ENCODE measurements at regions not wholly inside any gene's neighbourhood (a gene's known extent, or its start where the extent isn't known, plus 50 kb on each side); places are given as distances from the start of the nearest gene placed in this dataset.

DNA sequence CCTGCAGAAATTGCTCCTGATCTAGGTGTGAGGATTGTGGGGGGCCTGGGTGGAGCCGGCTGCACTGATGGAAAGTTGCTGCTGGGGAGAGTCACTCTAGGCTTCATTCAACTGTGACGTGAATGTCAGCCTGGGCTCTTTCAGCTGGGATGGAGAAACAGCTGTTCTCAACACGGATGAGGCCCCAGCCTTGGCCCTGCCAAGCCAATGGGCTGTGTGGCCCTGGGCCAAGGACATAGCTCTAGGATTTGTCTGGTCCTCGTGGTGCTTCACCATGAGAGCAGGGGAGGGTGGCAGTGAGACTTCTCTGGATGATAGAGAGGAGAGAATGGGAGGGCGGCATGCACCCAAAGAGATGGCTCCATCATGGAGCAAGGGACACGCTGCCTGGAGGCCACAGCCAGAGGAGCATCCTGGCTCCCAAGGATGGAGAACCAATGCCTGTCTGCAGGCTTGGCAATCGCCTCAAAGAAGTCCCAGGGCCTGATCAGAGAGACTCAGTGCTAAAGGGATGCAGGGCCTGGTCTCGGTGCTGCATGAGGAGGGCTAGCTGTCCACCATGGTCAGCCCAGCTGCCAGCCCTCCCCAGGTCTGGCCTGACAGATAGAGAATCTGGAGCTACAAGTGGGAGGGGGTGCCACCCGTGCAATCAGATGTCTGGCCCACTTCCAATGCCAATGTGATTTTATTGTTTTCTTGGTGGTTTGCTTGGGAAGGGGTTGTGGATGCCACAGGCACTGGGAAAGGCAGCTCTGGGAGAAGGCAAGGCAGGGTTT lies 141.0 kb downstream of the GADD45G start:
- DNase-seq = no peak

- DNase-seq = peak; percentile 84 to 86
These were observed 141.7 kb downstream of the GADD45G start for GRCh38 chr9:89746385-89747116.

DNA sequence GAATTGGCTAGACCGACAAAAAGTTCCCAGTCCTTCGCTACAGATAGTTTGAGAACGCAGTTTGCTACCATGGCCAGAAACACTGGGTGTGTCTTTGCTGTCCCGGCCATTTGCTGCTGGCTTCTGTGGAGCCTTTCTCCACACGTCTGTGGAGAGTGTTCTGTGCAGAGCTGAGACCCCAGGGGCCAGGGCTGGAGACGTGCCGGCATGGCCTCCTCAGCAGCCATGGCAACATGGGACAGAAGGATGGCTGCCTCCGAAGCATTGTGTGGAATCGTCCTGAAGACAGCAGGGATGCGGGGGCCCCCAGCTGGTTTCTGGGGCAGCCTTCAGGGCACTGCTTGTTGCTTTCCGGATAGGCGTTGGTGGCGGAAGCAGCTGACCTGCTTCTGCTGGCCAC lies 142.8 kb downstream of the GADD45G start:
- no peak for DNase-seq

DNA sequence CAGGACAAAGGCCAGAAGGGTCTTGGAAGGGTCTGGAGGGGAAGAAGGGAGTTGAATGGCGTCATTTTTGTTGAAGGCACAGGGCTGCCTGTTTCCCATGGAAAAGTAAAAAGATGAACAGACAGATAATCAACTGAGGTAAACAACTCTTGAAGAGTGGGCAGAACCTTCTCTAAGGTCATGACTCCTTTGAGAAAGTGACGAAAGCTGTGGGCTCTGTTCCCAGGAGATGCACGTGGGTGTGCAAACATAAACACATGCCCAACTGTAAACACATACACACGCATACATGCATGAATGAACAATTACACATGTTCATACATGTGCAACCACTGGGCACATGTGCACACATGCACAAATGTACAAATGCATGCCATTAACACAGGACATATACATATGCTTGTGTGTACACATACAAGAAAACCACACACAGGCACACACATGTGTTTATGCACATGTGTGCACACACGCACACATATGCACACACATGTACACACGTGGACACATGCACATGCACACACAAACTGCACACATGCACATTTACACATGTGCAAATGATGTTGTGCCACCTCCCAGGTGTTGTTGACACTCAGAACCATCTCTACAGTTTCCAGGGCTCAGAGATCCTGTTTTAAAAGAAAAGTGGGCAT lies 143.3 kb downstream of the GADD45G start:
- DNase-seq = no peak

DNA sequence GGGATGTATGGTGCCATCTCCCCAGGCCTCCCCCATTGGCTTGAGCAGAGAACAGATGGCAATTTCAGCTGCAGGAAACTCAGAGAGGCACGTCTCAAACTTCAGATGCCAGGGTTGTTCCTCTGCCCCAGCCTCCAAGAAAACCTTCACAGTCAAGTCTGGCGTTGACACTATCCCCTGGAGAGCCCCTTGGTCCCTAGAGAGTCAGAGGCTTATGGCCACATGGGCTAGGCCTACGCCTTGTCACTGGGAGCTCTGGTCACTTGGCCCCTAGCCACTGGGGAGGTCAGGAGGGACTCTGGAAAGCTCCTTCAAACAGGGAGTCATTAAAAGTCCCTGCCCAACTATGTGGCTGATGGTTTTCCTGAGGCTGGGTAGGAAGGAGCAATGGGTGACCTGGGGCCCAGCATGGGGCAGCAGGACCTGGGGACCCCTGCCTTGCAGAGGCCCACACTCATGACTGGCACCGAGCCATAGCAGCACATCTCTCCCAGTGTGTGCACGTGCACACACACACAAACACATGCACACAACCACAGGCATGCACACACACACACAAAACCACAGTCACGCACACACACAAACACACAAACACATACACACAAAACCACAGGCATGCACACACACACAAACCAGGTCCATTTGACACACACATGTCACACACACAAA lies 144.2 kb downstream of the GADD45G start:
- no peak for DNase-seq

- no peak for DNase-seq
These were observed 144.8 kb downstream of the GADD45G start for GRCh38 chr9:89749500-89750116.

DNA sequence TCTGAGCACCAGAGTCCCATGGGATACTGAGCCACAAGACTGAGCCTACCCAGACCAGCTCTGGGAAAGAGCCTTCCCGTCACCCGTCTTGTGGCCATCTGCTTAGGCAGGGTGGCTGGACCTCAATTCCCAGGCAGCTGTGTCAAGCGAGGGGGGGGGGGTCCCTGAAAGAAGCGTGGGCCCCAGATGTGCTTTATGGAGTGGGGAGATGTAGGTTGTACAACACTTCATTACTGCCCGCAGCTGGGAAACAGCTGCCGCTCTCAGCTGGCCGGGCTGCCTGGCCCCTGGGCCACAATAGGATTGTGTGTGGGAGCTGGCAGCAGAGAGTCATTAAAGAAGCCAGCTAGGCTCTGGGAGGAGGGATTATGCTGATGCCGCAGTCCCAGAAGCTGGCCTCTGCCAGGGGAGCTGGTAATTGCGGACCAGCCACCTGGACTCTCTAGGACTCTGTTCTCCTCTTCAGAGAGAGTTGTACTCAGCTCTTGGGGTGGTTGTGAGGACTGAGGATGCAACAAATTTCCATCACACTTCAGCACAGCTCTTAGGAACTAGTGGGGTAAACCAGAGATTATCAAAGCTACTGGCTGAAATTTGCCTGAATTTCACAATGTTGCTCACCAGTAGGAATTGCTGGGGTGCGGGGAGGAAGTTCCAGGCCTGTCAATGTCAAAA lies 145.4 kb downstream of the GADD45G start:
- peak; percentile 82 to 86 for DNase-seq

DNA sequence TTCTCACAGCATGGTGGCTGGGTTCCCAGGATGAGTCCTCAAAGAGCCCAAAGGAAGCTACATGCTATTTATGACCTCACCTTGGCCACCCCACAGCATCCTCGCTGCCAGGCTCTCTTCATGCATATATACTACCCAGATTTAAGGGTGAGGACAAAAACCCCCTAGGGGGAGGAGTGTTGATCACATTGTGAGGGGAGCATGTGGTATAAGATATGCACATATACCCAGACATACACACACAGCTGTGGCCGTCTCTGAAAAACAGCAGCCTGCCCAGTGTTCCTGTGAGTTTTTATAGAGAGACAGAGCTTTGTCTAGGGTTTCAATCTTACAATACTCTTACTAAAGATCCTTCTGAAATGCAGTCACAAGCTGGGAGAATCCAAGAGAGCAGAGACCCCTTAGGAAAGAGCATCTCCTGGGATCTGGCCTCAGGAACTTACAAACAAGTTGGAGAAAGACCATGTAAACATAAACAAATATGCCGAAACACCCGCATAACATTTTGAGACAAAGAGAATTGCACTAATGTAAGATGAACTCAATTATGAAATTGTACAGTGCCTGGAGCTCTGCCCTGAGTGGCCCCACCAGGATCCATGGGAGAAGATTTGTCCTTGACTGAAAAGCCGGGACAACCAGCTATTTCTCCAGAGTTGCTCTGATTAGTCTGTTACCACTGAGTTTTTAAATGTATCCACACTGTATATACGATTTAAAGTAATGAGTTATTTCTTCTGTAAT lies 146.4 kb downstream of the GADD45G start:
- DNase-seq = no peak

DNA sequence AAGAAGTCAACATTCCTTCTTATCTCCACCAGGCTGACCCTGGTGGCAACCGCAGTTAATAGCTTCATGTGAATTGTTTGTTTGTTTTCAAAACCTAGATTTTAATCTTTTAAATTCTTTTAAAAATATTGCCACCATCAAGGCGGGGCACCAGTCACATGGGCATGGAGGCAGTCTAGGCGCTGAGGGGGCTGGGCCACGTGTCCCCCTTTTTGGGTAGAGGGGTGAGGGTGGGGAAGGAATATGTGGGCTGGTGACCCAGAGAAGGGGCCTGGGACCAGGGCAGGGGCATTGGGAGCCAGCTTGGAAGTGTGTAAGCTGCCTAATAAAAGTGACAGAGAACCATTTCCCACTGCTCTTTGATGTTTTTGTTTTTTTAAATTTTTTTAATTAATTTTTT lies 147.3 kb downstream of the GADD45G start:
- no peak for DNase-seq

DNA sequence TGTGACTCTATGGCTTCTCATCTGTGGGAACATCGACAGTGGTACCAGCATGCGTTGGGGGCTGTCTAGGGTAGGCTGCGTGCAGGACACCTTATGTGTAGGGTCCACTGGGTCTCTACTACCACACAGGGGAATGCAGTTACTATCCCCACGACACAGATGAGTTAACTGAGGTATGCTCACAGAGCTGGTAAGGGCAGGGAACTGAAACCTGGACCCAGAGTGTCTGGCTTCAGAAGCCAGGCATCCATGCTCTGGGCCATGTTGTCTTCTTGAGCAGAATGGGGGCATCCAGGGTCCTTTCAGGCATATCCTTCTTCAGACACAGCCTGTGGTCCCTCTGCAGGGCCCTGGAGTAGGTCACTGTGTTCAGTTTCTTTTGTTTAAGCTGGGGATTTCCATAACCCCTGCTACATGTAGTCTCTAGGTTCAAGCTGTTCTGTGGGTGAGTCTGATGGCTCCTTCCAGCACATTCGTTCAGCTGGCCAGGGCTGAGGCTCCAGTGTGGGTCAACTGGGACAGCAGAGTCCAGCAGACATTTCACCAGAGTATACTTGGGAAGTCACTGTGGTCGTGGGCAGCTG lies 148.8 kb downstream of the GADD45G start:
- no peak for DNase-seq

DNA sequence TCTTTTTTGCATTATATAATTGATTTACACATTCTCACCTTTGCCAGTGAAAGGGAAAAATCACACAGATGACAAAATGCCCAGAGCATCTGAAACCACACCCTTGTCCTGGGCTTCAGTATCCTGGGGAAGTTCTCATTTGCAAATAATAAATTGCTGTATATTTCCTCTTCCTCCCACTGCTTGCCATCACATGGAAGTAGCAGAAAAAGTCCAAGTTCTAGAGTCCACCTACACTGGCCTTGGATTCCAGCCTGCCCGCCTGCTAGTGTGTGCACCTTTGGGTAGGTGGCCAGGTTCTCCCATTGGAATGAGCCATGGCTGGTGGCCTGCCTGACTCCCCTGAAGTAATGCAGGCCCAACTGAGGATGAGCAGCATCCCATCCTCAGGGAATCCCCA lies 149.4 kb downstream of the GADD45G start:
- no peak for DNase-seq

GRCh38 chr9:89755821-89756220 lies 151.0 kb downstream of the GADD45G start:
- no peak for DNase-seq

- no peak for DNase-seq
These were observed 152.2 kb downstream of the GADD45G start for GRCh38 chr9:89756891-89757537.

GRCh38 chr9:89757776-89758528 lies 153.1 kb downstream of the GADD45G start:
- DNase-seq = no peak

- DNase-seq = no peak
These were observed 154.8 kb downstream of the GADD45G start for GRCh38 chr9:89759572-89759971.

- no peak for DNase-seq
These were observed 155.3 kb downstream of the GADD45G start for GRCh38 chr9:89760123-89760522.

- no peak for DNase-seq
These were observed 159.4 kb downstream of the GADD45G start for GRCh38 chr9:89764217-89764616.

- no peak for DNase-seq
These were observed 160.6 kb downstream of the GADD45G start for GRCh38 chr9:89765211-89765946.
